Neural cell (in vitro differentiated cells): ENCODE measurements at regions not wholly inside any gene's neighbourhood (a gene's known extent, or its start where the extent isn't known, plus 50 kb on each side); places are given as distances from the start of the nearest gene placed in this dataset.

ENCODE experiments used
- EP300 ChIP-seq: fragments of 450-650 bp; conservative IDR thresholded peaks from 2 replicates; pipeline ENCODE4 v1.6.1; 2014; ENCODE audit warnings: antibody characterized with exemption, mild to moderate bottlenecking, moderate library complexity; ENCODE audit not compliant: poor library complexity, severe bottlenecking
- EZH2 ChIP-seq: fragments of 200-600, 300-800 bp; shearing (Covaris generic), sonication (generic); IDR thresholded peaks from 2 replicates; pipeline ENCODE4 v1.6.1; 2014; ENCODE audit warnings: antibody characterized with exemption, low read length, borderline replicate concordance, mild to moderate bottlenecking; ENCODE audit not compliant: insufficient read depth, poor library complexity, severe bottlenecking
- MXI1 ChIP-seq: fragments of 450-650 bp; conservative IDR thresholded peaks from 2 replicates; pipeline ENCODE4 v1.6.1; 2014; ENCODE audit warnings: antibody characterized with exemption, mild to moderate bottlenecking; ENCODE audit not compliant: poor library complexity, severe bottlenecking
- POLR2AphosphoS5 ChIP-seq: IDR thresholded peaks from 2 replicates; pipeline ENCODE4 v1.6.1; 2012
- RAD21 ChIP-seq: fragments of 450-650 bp; conservative IDR thresholded peaks from 2 replicates; pipeline ENCODE4 v1.6.1; 2014; ENCODE audit warnings: antibody characterized with exemption, mild to moderate bottlenecking, moderate library complexity
- SMC3 ChIP-seq: fragments of 450-650 bp; conservative IDR thresholded peaks from 2 replicates; pipeline ENCODE4 v1.6.1; 2014; ENCODE audit warnings: antibody characterized with exemption, mild to moderate bottlenecking, moderate library complexity; ENCODE audit not compliant: poor library complexity
- TAF1 ChIP-seq: IDR thresholded peaks from 2 replicates; pipeline ENCODE4 v1.6.1; 2012; ENCODE audit warnings: low read depth
- TF ChIP-seq, protein P1 (sequence below): fragments of 450-650 bp; IDR thresholded peaks from 2 replicates; pipeline ENCODE4 v1.5.1; 2014; ENCODE audit warnings: antibody characterized with exemption, mild to moderate bottlenecking, moderate library complexity; ENCODE audit not compliant: poor library complexity, severe bottlenecking
- TF ChIP-seq, protein P2 (sequence below): IDR thresholded peaks from 2 replicates; pipeline ENCODE4 v1.6.1; 2012; ENCODE audit warnings: borderline replicate concordance

DNA sequence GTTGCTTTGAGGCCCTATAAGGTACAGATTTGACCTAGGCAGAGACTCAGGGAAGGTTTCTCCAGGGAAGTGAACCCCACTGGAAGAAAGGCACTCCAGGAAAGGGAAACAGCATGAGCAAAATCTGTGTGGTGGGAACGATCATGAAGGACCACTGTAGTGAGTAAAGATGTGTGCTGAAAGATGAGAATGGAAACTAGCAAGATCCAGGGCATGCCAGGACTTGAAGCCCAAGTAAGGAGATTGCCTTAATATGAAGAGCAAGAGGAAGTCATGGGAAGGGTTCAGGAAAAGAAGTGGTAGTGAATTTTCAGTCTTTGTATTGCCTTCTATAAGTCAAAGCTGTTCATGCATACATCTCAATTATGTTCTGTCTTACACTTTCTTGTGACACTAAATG lies 55.2 kb upstream of the SLIT3 start:
- TF ChIP-seq, protein P1, sequence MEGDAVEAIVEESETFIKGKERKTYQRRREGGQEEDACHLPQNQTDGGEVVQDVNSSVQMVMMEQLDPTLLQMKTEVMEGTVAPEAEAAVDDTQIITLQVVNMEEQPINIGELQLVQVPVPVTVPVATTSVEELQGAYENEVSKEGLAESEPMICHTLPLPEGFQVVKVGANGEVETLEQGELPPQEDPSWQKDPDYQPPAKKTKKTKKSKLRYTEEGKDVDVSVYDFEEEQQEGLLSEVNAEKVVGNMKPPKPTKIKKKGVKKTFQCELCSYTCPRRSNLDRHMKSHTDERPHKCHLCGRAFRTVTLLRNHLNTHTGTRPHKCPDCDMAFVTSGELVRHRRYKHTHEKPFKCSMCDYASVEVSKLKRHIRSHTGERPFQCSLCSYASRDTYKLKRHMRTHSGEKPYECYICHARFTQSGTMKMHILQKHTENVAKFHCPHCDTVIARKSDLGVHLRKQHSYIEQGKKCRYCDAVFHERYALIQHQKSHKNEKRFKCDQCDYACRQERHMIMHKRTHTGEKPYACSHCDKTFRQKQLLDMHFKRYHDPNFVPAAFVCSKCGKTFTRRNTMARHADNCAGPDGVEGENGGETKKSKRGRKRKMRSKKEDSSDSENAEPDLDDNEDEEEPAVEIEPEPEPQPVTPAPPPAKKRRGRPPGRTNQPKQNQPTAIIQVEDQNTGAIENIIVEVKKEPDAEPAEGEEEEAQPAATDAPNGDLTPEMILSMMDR = no peak
- no peak for TF ChIP-seq EZH2
- TF ChIP-seq EP300 = no peak
- TF ChIP-seq, protein P2, sequence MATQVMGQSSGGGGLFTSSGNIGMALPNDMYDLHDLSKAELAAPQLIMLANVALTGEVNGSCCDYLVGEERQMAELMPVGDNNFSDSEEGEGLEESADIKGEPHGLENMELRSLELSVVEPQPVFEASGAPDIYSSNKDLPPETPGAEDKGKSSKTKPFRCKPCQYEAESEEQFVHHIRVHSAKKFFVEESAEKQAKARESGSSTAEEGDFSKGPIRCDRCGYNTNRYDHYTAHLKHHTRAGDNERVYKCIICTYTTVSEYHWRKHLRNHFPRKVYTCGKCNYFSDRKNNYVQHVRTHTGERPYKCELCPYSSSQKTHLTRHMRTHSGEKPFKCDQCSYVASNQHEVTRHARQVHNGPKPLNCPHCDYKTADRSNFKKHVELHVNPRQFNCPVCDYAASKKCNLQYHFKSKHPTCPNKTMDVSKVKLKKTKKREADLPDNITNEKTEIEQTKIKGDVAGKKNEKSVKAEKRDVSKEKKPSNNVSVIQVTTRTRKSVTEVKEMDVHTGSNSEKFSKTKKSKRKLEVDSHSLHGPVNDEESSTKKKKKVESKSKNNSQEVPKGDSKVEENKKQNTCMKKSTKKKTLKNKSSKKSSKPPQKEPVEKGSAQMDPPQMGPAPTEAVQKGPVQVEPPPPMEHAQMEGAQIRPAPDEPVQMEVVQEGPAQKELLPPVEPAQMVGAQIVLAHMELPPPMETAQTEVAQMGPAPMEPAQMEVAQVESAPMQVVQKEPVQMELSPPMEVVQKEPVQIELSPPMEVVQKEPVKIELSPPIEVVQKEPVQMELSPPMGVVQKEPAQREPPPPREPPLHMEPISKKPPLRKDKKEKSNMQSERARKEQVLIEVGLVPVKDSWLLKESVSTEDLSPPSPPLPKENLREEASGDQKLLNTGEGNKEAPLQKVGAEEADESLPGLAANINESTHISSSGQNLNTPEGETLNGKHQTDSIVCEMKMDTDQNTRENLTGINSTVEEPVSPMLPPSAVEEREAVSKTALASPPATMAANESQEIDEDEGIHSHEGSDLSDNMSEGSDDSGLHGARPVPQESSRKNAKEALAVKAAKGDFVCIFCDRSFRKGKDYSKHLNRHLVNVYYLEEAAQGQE = no peak
- TF ChIP-seq MXI1 = no peak
- no peak for TF ChIP-seq TAF1
- TF ChIP-seq SMC3 = no peak
- no peak for TF ChIP-seq POLR2AphosphoS5
- TF ChIP-seq RAD21 = no peak
